NB4 (cell line): ENCODE measurements at regions not wholly inside any gene's neighbourhood (a gene's known extent, or its start where the extent isn't known, plus 50 kb on each side); places are given as distances from the start of the nearest gene placed in this dataset.

ENCODE experiments used
- CTCF ChIP-seq: IDR thresholded peaks from one replicate; pipeline ENCODE4 v1.5.1; 2012; ENCODE audit warnings: low read depth, low read length
- MYC ChIP-seq: IDR thresholded peaks from 2 replicates; pipeline ENCODE4 v1.6.1; 2011; ENCODE audit warnings: low read depth, low read length
- POLR2A ChIP-seq: IDR thresholded peaks from 2 replicates; pipeline ENCODE4 v1.6.1; 2011; ENCODE audit warnings: mild to moderate bottlenecking; ENCODE audit not compliant: insufficient read length; ENCODE audit errors: extremely low read depth
- TF ChIP-seq, protein P1 (sequence below): IDR thresholded peaks from 2 replicates; pipeline ENCODE4 v1.6.1; 2011; ENCODE audit warnings: low read depth, low read length

DNA sequence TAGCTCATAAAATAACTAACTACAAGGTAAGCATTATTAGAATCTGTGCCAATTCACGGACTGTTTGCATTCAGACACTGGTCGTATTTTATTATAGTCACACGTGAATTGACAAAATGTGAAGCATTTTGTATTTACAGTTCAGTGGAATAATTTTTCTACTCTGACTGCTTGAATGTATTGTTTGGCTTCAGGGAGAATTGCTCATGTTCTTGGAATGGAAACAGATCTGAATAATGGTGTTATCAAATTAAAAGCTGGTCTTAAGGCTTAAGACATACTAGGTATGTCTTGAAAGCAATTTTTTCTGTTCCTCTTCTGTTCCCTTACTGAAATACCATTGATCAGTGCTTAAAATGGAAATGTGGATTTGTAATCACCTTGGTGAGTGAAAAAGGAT, 543.7 kb upstream of the TLE4 start:
- TF ChIP-seq CTCF, result no peak
- no peak for TF ChIP-seq POLR2A
- TF ChIP-seq MYC, result no peak
- TF ChIP-seq, protein P1, sequence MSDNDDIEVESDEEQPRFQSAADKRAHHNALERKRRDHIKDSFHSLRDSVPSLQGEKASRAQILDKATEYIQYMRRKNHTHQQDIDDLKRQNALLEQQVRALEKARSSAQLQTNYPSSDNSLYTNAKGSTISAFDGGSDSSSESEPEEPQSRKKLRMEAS, result no peak
